Transverse colon (tissue), 4 donors: ENCODE measurements at regions not wholly inside any gene's neighbourhood (a gene's known extent, or its start where the extent isn't known, plus 50 kb on each side); places are given as distances from the start of the nearest gene placed in this dataset.

Source experiments
- DNase-seq: peaks from one replicate; pipeline ENCODE4 v3.0.0-alpha.2; 2019
- H3K27ac ChIP-seq, 4 donors: fragments of 200-600 bp; sonication (generic); 2 replicates each; pipeline ENCODE4 v1.5.1; 2016 to 2018; ENCODE audit warnings: inconsistent platforms in 4 of 4
- H3K27me3 ChIP-seq: fragments of 200-600 bp; sonication (generic); 2 replicates; pipeline ENCODE4 v1.5.1; 2017; ENCODE audit warnings: inconsistent platforms
- H3K36me3 ChIP-seq, 4 donors: fragments of 200-600 bp; sonication (generic); 2 replicates each; pipeline ENCODE4 v1.5.1; 2017 to 2019; ENCODE audit warnings: inconsistent platforms in 4 of 4
- H3K4me1 ChIP-seq, 4 donors: fragments of 200-600 bp; sonication (generic); 2 replicates each; pipeline ENCODE4 v1.5.1; 2017 to 2020; ENCODE audit warnings: inconsistent platforms in 4 of 4
- H3K4me3 ChIP-seq, 4 donors: fragments of 200-600 bp; sonication (generic); 1 replicate in 1 of 4; 2 replicates in 3 of 4; pipeline versions ENCODE4 v1.5.1 to v1.6.1; 2017 to 2019; ENCODE audit warnings: inconsistent platforms in 4 of 4
- H3K9me3 ChIP-seq, 2 donors: fragments of 200-600 bp; sonication (generic); 2 replicates each; pipeline ENCODE4 v1.5.1; 2017 to 2019; ENCODE audit warnings: inconsistent platforms in 2 of 2
- EP300 ChIP-seq: sonication (generic); formaldehyde crosslinking; IDR thresholded peaks from one replicate; pipeline ENCODE4 v1.6.1; 2017; ENCODE audit warnings: antibody characterized with exemption, low read depth
- POLR2A ChIP-seq: fragments of 450-650 bp; IDR thresholded peaks from one replicate; pipeline ENCODE4 v1.6.1; 2016; ENCODE audit warnings: antibody characterized with exemption, mild to moderate bottlenecking, moderate library complexity
- POLR2AphosphoS5 ChIP-seq, 3 donors: sonication (generic); formaldehyde crosslinking; IDR thresholded peaks; one replicate each; pipeline ENCODE4 v1.6.1; 2016; ENCODE audit warnings: antibody characterized with exemption in 3 of 3
- WGBS, 2 donors: methylation state at CpG; one replicate each; pipeline ENCODE4 v1.1.5; 2018; ENCODE audit warnings: low coverage in 1 of 2; 5-methylcytosine and 5-hydroxymethylcytosine counted together
- in situ Hi-C, 4 donors: fragments of 200-750 bp; cut with MboI; loops; one replicate each; pipeline versions ENCODE4 v1.15.0 to v1.15.1; 2017; ENCODE audit warnings: low sequenced_read_pairs in 3 of 4, low pct_ligation_motif_present in 1 of 4, low pct_unique_long_range_greater_than_20kb in 1 of 4
- intact Hi-C: fragments of 100-400 bp; cut with DNase I; formaldehyde crosslinking; loops from one replicate; pipeline ENCODE4 v1.15.1; 2023; ENCODE audit warnings: low total_unique reads
- TF ChIP-seq, protein P1 (sequence below), 5 experiments: fragments of 200-600 bp in 3 of 5; fragments of 450-650 bp in 2 of 5; sonication (generic) in 3 of 5; IDR thresholded peaks; 1 replicate in 2 of 5; 2 replicates in 3 of 5; pipeline ENCODE4 v1.5.1; 2016 to 2017; ENCODE audit warnings: antibody characterized with exemption in 5 of 5, inconsistent platforms in 3 of 5, mild to moderate bottlenecking in 2 of 5, moderate library complexity in 1 of 5

DNA sequence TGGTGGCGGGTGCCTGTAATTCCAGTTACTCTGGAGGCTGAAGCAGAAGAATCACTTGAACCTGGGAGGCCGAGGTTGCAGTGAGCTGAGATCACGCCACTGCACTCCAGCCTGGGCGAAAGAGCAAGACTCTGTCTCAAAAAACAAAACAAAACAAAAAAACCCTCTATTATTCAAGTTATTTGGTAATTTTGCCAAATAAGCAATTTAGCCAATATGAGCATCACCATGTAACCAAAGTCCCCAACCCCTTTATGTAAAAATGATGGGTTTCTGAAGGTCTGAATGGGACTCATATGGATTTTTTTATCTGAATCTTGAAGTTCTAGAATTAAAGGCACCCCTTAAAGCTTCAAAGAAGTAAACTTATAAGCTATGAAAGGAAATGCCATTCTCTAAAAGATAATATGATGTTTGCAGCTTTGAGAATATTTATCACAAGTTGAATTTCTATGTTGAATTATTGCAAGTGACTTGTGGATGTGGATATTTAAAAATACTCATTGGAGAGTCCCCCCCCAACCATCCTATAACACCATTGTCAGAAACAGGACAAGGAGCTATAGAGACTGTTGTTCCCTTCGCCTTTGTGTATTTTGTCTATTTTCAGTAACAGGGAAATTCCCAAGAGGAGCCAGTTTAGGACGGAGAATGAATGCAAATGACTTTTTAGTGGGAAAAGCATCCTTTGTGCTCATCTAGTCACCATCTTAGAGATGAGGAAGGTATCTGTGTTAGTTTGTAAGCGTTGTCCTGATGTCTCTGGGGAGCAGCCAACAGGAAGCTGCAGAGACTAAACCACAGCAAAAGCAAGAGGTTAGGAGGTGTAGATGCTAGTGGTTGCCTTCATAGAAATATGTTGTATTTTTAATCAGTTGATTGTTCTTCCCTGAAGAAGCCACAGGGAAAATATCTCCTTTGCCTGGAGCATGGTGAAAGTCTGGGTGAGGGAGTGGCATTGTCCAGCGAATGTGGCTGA is 68.3 kb downstream of the TET3 start:
- intact Hi-C loops (no loop called here), in situ Hi-C loops (no loop called here)
- H3K4me3 ChIP-seq, result no peak overlapping the region
- 83 to 89% methylated on average over 8 of the region's 8 CpGs for WGBS, 2 donors
- no peaks in the 10 kb centered on the region for H3K27me3 ChIP-seq
- H3K27ac ChIP-seq, result no peak overlapping the region
- no peak for DNase-seq
- TF ChIP-seq POLR2A (no peak), EP300 (no peak)
- TF ChIP-seq, protein P1, sequence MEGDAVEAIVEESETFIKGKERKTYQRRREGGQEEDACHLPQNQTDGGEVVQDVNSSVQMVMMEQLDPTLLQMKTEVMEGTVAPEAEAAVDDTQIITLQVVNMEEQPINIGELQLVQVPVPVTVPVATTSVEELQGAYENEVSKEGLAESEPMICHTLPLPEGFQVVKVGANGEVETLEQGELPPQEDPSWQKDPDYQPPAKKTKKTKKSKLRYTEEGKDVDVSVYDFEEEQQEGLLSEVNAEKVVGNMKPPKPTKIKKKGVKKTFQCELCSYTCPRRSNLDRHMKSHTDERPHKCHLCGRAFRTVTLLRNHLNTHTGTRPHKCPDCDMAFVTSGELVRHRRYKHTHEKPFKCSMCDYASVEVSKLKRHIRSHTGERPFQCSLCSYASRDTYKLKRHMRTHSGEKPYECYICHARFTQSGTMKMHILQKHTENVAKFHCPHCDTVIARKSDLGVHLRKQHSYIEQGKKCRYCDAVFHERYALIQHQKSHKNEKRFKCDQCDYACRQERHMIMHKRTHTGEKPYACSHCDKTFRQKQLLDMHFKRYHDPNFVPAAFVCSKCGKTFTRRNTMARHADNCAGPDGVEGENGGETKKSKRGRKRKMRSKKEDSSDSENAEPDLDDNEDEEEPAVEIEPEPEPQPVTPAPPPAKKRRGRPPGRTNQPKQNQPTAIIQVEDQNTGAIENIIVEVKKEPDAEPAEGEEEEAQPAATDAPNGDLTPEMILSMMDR (IDR thresholded peaks at IDR 0.05), result no peak
- H3K4me1 ChIP-seq, result no peaks in the 10 kb centered on the region
- H3K36me3 ChIP-seq, result no peaks in the 10 kb centered on the region
- H3K9me3 ChIP-seq, result no peaks in the 10 kb centered on the region

DNA sequence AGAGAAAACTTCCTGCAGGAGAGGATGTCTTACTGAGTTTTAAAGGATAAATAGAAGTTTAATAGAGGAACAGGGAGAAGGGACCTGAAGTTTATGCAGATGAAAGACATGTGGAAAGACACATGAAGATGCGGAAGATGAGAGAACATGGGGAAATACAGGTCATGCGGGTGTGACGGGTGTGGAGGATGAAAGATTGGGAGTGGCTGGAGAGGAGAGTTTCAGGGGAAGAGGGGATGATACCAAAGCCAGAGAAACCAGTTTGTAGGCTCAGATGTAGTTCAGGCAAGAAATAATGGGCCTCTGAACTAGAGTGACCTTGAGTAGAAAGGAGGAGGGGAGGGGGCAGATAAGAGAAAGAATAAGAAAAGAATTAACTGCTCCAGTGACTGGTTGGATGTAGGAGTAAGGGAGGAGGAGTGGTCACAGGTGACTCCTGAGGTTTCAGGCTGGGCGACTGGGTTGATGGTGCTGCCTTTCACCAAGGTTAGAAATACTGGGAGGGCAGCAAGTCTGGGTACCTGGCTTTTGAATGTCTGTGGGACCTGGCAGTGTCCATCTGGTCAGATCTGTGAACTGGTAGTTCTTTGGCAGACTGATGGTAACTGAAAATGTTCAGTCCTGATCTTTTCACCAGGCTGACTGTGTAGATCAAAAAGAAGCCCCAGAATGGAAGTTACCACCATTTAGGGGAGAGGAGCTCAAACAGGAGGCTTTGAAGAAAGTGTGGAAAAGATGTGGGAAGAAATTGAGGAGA is 69.4 kb downstream of the TET3 start:
- in situ Hi-C loops, result no loop called here
- no peak overlapping the region for H3K4me3 ChIP-seq
- H3K4me1 ChIP-seq, result no peaks in the 10 kb centered on the region
- TF ChIP-seq POLR2AphosphoS5 (IDR thresholded peaks at IDR 0.05) (no peak), EP300 (no peak), POLR2A (no peak)
- TF ChIP-seq, protein P1 (IDR thresholded peaks at IDR 0.05), result no peak
- no peaks in the 10 kb centered on the region for H3K36me3 ChIP-seq
- intact Hi-C loops, result no loop called here
- H3K9me3 ChIP-seq, result no peaks in the 10 kb centered on the region
- no peak for DNase-seq
- WGBS, 2 donors, result 89% methylated on average over 3 to 4 of the region's 4 CpGs
- H3K27me3 ChIP-seq, result no peaks in the 10 kb centered on the region
- no peak overlapping the region for H3K27ac ChIP-seq

DNA sequence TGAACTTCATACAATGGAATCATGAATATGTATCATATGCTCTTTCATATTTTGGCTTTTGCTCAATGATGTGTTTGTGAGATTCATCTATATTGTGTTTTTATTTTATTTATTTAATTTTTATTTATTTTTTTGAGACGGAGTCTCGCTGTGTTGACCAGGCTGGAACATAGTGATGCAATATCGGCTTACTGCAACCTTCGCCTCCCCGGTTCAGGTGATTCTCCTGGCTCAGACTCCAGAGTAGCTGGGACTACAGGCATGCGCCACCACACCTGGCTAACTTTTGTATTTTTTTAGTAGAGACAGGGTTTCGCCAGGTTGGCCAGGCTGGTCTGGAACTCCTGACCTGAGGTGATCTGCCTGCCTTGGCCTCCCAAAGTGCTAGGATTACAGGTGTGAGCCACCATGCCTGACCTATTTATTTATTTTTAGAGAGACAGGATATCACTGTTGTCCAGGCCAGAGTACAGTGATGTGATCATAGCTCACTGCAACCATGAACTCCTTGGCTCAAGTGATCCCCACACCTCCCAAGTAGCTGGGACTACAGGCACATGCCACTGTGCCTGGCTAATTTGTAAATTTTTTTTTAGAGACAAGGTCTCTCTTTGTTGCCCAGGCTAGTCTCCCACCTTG is 74.5 kb downstream of the TET3 start:
- no peaks in the 10 kb centered on the region for H3K27me3 ChIP-seq
- no peak for DNase-seq
- 97% methylated on average over 7 of the region's 7 CpGs for WGBS, 2 donors
- no peaks in the 10 kb centered on the region for H3K36me3 ChIP-seq
- no peak overlapping the region for H3K4me3 ChIP-seq
- H3K9me3 ChIP-seq, result no peaks in the 10 kb centered on the region
- no peaks in the 10 kb centered on the region for H3K4me1 ChIP-seq
- no peak for TF ChIP-seq EP300
- TF ChIP-seq, protein P1 (IDR thresholded peaks at IDR 0.05), result no peak
- TF ChIP-seq POLR2AphosphoS5 (IDR thresholded peaks at IDR 0.05), result no peak
- no peak for TF ChIP-seq POLR2A
- intact Hi-C loops (no loop called here), in situ Hi-C loops (no loop called here)
- no peak overlapping the region for H3K27ac ChIP-seq

DNA sequence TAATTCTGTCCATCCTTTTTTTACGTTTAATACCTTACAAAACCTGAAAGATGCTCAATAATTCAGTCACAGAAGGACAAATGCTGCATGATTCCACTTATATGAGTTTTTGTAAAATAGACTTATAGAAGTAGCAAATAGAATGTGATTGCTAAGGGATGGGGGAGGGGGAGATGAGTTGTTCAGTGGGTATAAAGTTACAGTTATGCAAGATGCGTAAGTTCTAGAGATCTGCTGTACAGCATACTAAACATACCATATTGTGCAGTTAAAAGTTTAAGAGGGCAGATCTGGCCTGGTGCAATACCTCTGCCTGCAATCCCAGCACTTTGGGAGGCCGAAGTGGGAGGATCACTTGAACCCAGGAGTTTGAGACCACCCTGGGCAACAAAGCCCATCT is 78.8 kb downstream of the TET3 start:
- no peaks in the 10 kb centered on the region for H3K36me3 ChIP-seq
- no peak overlapping the region for H3K4me3 ChIP-seq
- H3K27ac ChIP-seq, result no peak overlapping the region
- no peak for DNase-seq
- in situ Hi-C loops (no loop called here), intact Hi-C loops (no loop called here)
- 96 to 98% methylated on average over 3 of the region's 3 CpGs for WGBS, 2 donors
- no peaks in the 10 kb centered on the region for H3K4me1 ChIP-seq
- no peaks in the 10 kb centered on the region for H3K27me3 ChIP-seq
- no peak for TF ChIP-seq POLR2A
- TF ChIP-seq POLR2AphosphoS5 (IDR thresholded peaks at IDR 0.05), result no peak
- TF ChIP-seq, protein P1 (IDR thresholded peaks at IDR 0.05), result no peak
- TF ChIP-seq EP300, result no peak
- H3K9me3 ChIP-seq, result no peaks in the 10 kb centered on the region
